Natural killer cell (primary cell): ENCODE measurements at regions not wholly inside any gene's neighbourhood (a gene's known extent, or its start where the extent isn't known, plus 50 kb on each side); places are given as distances from the start of the nearest gene placed in this dataset.

Source experiments
- ATAC-seq, 3 donors: fragments of 150-1000 bp in 2 of 3; fragments of 200-7000 bp in 1 of 3; cut with Tn5 transposase; 1 replicate in 1 of 3; 2 replicates in 2 of 3; pipeline ENCODE4 v1.10.0; 2021; ENCODE audit warnings: mild to moderate bottlenecking in 2 of 3, moderate library complexity in 2 of 3
- DNase-seq, 2 donors: peaks; one replicate each; pipeline versions ENCODE4 v3.0.0 to v3.0.0-alpha.2; 2013 to 2021; ENCODE audit warnings: mixed read lengths in 1 of 2
- H3K27ac ChIP-seq: one replicate; pipeline ENCODE4 v1.5.1; 2013; ENCODE audit warnings: mild to moderate bottlenecking, low read length
- H3K27me3 ChIP-seq: one replicate; pipeline ENCODE4 v1.6.1; 2013; ENCODE audit warnings: low read length; ENCODE audit not compliant: control insufficient read depth, insufficient read depth
- H3K36me3 ChIP-seq: one replicate; pipeline ENCODE4 v1.6.1; 2013; ENCODE audit warnings: low read length; ENCODE audit not compliant: control insufficient read depth, insufficient read depth
- H3K4me1 ChIP-seq: one replicate; pipeline ENCODE4 v1.6.1; 2013; ENCODE audit warnings: low read length; ENCODE audit not compliant: control insufficient read depth, insufficient read depth
- H3K4me3 ChIP-seq: one replicate; pipeline ENCODE4 v1.5.1; 2013; ENCODE audit warnings: low read length
- H3K9me3 ChIP-seq: one replicate; pipeline ENCODE4 v1.6.1; 2013; ENCODE audit warnings: low read length; ENCODE audit not compliant: control insufficient read depth, insufficient read depth
- H3K27ac Mint-ChIP-seq, 2 donors: one replicate each; pipeline ENCODE4 v1.8.0; 2022; ENCODE audit warnings: mild to moderate bottlenecking in 2 of 2, mixed read lengths in 2 of 2, moderate library complexity in 1 of 2
- H3K27me3 Mint-ChIP-seq, 2 donors: one replicate each; pipeline ENCODE4 v1.8.0; 2022; ENCODE audit warnings: low read depth in 2 of 2, mixed read lengths in 2 of 2
- H3K36me3 Mint-ChIP-seq: one replicate; pipeline ENCODE4 v1.8.0; 2022; ENCODE audit warnings: mixed read lengths
- H3K4me1 Mint-ChIP-seq, 2 donors: one replicate each; pipeline ENCODE4 v1.8.0; 2022; ENCODE audit warnings: mixed read lengths in 2 of 2
- H3K4me3 Mint-ChIP-seq: one replicate; pipeline ENCODE4 v1.8.0; 2022; ENCODE audit warnings: mild to moderate bottlenecking, moderate library complexity, mixed read lengths
- H3K9me3 Mint-ChIP-seq, 2 donors: one replicate each; pipeline ENCODE4 v1.8.0; 2022; ENCODE audit warnings: mixed read lengths in 2 of 2
- WGBS: methylation state at CpG from one replicate; pipeline ENCODE4 v1.1.7; 2013; ENCODE audit warnings: missing lambda C conversion rate; ENCODE audit not compliant: insufficient coverage; 5-methylcytosine and 5-hydroxymethylcytosine counted together
- intact Hi-C: fragments of 100-400 bp; cut with micrococcal nuclease; formaldehyde crosslinking; loops from one replicate; pipeline ENCODE4 v1.14.2; 2022
- TF ChIP-seq, protein P1 (sequence below): fragments of 200-600 bp; IDR thresholded peaks from one replicate; pipeline ENCODE4 v1.8.0; 2022; ENCODE audit warnings: antibody characterized with exemption

DNA sequence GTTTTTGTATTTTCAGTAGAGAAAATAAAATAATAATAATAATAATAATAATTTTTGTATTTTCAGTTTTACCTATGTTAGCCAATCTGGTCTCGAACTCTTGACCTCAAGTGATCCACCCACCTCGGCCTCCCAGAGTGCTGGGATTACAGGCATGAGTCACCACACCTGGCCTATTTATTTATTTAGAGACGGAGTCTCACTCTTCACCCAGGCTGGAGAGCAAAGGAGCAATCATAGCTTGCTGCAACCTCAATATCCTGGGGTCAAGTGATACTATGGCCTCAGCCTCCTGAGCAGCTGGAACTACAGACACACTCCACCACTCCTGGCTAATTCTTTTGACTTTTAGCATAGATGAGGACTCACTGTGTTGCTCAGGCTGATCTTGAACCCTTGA, 167.5 kb downstream of the TLE1 start:
- Histone ChIP-seq H3K4me3 (no peak overlapping the region), H3K4me1 (no peaks in the 10 kb centered on the region), H3K9me3 (no peaks in the 10 kb centered on the region), H3K27me3 (no peaks in the 10 kb centered on the region), H3K27ac (no peak overlapping the region), H3K36me3 (no peaks in the 10 kb centered on the region)
- Mint-ChIP-seq H3K4me1 (peaks cover 0 to 11% of the 10 kb centered on the region in 2 donors), H3K4me3 (no peak overlapping the region), H3K27ac (no peak overlapping the region), H3K36me3 (no peaks in the 10 kb centered on the region), H3K9me3 (no peaks in the 10 kb centered on the region), H3K27me3 (peaks cover 17 to 21% of the 10 kb centered on the region in 2 donors)
- DNase-seq (no peak), ATAC-seq (no peak)
- intact Hi-C loops = loop anchor here (10.0 kb wide), 1 partner anchor 323 kb away; no protein-coding TSS in a partner anchor
- TF ChIP-seq, protein P1, sequence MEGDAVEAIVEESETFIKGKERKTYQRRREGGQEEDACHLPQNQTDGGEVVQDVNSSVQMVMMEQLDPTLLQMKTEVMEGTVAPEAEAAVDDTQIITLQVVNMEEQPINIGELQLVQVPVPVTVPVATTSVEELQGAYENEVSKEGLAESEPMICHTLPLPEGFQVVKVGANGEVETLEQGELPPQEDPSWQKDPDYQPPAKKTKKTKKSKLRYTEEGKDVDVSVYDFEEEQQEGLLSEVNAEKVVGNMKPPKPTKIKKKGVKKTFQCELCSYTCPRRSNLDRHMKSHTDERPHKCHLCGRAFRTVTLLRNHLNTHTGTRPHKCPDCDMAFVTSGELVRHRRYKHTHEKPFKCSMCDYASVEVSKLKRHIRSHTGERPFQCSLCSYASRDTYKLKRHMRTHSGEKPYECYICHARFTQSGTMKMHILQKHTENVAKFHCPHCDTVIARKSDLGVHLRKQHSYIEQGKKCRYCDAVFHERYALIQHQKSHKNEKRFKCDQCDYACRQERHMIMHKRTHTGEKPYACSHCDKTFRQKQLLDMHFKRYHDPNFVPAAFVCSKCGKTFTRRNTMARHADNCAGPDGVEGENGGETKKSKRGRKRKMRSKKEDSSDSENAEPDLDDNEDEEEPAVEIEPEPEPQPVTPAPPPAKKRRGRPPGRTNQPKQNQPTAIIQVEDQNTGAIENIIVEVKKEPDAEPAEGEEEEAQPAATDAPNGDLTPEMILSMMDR = no peak
- WGBS = 91% methylated on average over 3 of the region's 3 CpGs

DNA sequence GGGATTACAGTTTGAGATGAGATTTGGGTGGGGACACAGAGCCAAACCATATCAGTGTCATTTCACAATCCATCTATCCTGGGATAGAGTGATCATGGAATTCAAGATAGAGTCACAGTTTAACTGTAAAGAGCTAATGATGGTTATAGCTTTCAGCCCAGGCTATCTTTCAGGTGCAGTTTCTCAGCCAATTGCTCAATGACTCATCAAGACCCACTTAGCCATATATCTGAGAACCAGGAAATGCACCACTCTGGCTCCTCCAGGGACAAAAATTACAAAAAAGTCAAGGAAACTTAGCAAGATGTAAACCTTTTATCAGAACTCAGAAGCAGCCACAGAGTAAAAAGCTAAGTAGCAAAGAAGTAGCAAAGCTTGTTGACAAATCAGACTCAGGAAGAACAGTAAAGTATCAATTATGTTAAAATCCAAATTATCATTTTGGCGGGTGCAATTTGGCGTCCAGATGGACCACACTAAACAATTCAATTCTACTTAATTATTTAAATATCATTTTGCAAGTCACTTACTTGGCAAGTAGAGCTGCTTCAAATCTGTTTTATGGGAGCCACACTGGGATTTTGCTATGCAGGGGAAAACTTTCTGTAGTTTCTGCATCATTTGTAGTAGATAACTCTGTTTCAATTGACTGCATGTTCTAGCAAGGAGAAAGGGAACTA, 169.4 kb downstream of the TLE1 start:
- H3K4me1 ChIP-seq = no peaks in the 10 kb centered on the region
- TF ChIP-seq, protein P1 = no peak
- intact Hi-C loops = loop anchor here (10.0 kb wide), 1 partner anchor 325 kb away; no protein-coding TSS in a partner anchor
- ATAC-seq (no peak), DNase-seq (no peak)
- peaks cover 10 to 12% of the 10 kb centered on the region in 2 donors for H3K27me3 Mint-ChIP-seq
- no peaks in the 10 kb centered on the region for H3K9me3 ChIP-seq
- H3K9me3 Mint-ChIP-seq = no peaks in the 10 kb centered on the region
- H3K36me3 Mint-ChIP-seq = no peaks in the 10 kb centered on the region
- no peak overlapping the region for H3K4me3 ChIP-seq
- no peak overlapping the region for H3K27ac ChIP-seq
- H3K4me1 Mint-ChIP-seq = peaks cover 0 to 6% of the 10 kb centered on the region in 2 donors
- WGBS = 96% methylated on average over 2 of the region's 2 CpGs
- H3K27me3 ChIP-seq = no peaks in the 10 kb centered on the region
- no peak overlapping the region for H3K4me3 Mint-ChIP-seq
- no peaks in the 10 kb centered on the region for H3K36me3 ChIP-seq
- no peak overlapping the region for H3K27ac Mint-ChIP-seq

DNA sequence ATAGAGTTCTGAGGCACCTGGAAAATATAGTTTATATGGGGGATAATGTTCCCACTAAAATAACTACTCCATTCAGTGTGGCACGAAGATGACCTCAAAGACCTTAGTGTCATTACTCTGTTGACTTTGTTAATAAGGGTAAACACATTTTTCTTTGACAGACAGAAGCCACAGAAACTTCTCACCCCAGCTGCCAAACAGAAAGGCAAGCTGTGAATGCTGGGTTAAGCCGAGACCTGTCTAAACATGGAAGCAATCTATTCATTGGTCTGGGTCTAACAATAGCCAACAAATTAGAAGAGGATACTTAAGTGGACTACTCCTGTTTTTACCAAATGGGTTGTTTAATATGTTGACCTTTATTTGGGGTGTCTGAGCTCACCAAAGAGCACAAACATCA, 171.4 kb downstream of the TLE1 start:
- intact Hi-C loops = no loop called here
- no peaks in the 10 kb centered on the region for H3K9me3 Mint-ChIP-seq
- DNase-seq (no peak), ATAC-seq (no peak)
- H3K27me3 Mint-ChIP-seq = peaks cover 8 to 10% of the 10 kb centered on the region in 2 donors
- TF ChIP-seq, protein P1 = no peak
- peaks cover 0 to 1% of the 10 kb centered on the region in 2 donors for H3K4me1 Mint-ChIP-seq
- H3K4me3 Mint-ChIP-seq = no peak overlapping the region
- no peak overlapping the region for H3K27ac Mint-ChIP-seq
- Histone ChIP-seq H3K27ac (no peak overlapping the region), H3K4me1 (no peaks in the 10 kb centered on the region), H3K4me3 (no peak overlapping the region), H3K27me3 (no peaks in the 10 kb centered on the region), H3K36me3 (no peaks in the 10 kb centered on the region), H3K9me3 (no peaks in the 10 kb centered on the region)
- WGBS = 29% methylated on average over 1 of the region's 2 CpGs
- no peaks in the 10 kb centered on the region for H3K36me3 Mint-ChIP-seq

DNA sequence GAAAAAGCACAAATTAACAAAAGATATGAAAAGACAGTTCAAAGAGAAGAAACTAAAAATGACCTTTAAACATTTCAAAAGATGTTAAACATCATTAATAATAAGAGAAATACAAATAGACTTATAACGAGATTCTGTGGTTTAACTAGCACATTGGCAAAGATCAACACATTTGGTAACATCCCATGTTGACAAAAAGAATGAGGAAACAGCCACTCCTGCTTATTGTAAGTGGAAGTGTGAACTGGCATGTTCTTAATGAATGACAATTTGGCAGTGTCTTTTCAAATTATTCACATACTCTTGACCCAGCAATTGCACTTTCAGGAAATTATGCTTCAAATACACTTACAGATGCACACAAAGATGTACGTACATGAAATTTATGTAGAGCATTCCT, 176.3 kb downstream of the TLE1 start:
- Mint-ChIP-seq H3K4me3 (no peak overlapping the region), H3K4me1 (peaks cover 8% of the 10 kb centered on the region in 2 donors), H3K36me3 (no peaks in the 10 kb centered on the region), H3K27me3 (peaks cover 16 to 27% of the 10 kb centered on the region in 2 donors), H3K27ac (no peak overlapping the region), H3K9me3 (no peaks in the 10 kb centered on the region)
- H3K4me3 ChIP-seq = no peak overlapping the region
- TF ChIP-seq, protein P1 = no peak
- WGBS = no CpG with 5 or more reads among the region's 2 CpGs
- peaks cover 9% of the 10 kb centered on the region for H3K4me1 ChIP-seq
- no peaks in the 10 kb centered on the region for H3K36me3 ChIP-seq
- intact Hi-C loops = no loop called here
- no peak overlapping the region for H3K27ac ChIP-seq
- H3K9me3 ChIP-seq = no peaks in the 10 kb centered on the region
- no peaks in the 10 kb centered on the region for H3K27me3 ChIP-seq
- ATAC-seq = no peak
- no peak for DNase-seq
